Hindlimb muscle (tissue), 1 donor: ENCODE measurements at regions not wholly inside any gene's neighbourhood (a gene's known extent, or its start where the extent isn't known, plus 50 kb on each side); places are given as distances from the start of the nearest gene placed in this dataset.
"Not testable (repeated sequence)": the region's sequence is repeated elsewhere in the genome, so short reads cannot be mapped to it uniquely, and the experiment has no call there.

Experiments
- DNase-seq: peaks from one replicate; pipeline ENCODE4 v3.0.0-alpha.2; 2013

DNA sequence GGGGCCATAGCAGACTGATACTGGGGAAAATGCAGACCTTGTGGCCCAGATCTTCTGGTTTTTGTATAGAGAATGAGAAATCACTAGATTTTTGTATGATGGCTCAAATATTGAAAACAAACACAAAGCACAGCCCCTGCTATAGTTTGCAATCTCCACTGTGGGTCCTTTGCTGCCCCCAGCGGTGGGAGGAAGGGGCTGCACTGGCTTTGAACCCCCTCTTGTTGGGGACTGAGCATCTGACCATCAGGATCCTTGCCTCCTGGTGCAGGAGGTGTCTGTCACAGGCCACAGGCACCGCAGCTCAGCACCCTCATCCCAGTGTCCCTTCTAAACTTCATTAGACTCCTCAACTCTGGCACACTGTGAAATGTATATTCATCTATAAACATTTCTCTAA is 252.3 kb downstream of the BCL2L11 start:
- not testable (repeated sequence) for DNase-seq

DNA sequence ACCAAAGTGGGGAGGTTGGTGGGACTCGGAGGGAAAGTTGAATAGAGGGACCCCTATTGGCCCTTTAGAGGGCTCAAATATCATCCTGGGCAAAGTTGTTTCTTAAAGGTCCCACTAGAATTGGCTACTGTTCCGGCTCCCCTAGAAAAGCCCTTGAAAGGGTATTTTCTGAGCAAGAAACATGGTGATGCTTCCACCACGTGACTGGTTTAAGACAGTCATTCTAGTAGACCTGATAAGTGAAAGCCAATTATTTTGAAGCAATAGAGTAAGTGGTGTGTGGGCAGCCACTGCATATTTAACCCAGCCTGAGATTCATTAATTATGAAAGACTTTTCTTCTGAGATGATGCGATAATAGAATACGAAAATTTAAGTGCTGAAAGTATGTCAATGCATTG is 253.3 kb downstream of the BCL2L11 start:
- not testable (repeated sequence) for DNase-seq

DNA sequence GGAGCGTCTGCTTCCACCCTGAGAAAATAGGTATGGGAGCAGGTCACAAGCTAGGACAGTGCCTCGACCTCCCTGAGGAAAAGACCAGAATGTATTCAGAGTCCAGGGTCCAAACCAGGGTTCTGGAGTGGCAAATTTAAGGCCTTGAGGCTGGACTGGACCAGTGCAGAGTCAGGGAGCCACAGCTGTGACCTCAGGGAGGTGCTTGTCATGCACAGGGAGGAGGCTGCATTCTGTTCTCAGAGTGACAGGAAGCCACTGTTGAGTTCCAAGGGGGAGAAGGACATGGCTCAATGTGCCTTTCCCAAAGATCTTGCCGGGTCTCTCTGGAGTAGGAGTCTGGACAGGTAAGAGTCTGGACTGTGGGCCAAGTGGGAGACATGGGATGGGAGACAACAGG is 254.0 kb downstream of the BCL2L11 start:
- not testable (repeated sequence) for DNase-seq

DNA sequence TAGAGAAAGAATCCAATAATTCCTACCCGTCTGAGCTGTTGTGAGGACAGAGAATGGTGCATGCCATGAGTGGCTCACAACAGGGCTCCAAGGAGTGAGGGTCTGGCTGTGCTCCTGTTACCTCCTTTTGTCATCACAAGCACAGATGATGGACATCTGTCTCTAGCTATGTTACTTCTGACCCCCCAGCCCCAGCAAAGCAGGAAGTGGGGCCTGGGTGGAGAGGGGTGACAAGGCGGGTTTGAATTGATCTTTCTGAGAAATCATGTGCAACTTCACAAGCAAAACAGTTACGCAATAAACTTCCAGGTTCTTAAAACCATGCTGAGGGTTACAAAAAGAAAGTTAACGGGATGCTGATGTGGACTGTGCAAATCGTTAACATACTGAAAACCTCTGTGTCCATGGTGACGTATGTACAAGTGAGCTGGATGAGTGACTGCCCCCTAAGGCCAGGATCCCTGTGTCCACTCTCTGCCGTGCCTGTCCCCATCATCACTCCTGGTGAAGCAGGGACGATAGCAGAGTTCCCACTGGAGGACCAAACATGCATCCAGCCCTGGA is 254.7 kb downstream of the BCL2L11 start:
- not testable (repeated sequence) for DNase-seq

DNA sequence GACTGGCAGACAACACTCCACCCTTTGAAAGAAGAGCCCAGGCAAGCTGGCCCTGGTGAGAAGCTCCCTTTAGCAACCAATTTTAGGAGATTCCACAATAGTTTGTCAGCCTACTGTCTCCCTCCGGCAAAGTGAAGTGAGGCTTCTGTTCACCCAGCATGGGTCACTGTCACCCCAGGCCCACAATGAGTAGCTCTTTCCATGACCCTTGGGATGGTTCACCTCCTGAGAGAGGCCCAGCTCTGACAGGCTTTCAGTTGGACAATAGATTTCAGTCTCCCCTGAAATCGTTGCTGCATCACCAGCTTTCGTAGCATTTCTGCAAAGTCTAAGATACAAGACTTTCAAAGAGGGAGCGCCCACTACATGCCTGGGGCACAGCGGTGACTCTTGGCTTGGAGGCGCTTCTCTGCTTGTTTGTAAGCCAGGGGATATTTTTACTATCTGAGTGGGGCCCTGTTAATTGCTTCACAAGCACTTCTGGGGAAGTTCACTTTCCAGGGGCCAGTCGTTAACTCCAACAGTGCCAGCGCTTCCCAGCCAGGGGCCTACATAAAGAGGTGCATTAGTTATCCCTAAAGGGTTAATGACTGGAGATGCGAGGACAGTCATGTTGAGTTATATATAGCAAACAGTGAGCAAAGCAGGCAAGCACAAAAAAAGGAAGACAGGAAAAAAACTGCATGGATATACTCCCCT is 255.7 kb downstream of the BCL2L11 start:
- DNase-seq = not testable (repeated sequence)

DNA sequence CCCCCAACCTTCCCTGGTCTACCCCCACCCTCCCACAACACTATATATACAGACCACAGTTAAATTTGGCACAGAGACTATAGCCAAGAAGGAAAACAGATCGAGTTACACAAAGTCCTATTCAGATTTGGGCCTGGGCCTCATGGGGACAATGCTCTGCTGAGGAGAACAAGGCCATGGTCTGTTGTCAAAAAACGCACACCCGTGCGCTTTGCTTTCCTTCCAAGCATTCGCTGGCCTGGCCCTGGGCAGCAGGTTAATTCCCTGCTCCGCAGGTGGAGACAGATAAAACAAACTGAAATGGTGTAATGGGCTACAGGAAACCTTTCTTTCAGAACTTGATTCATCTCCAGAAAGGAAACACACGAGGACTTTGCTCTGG is 256.2 kb downstream of the BCL2L11 start:
- DNase-seq = not testable (repeated sequence)

DNA sequence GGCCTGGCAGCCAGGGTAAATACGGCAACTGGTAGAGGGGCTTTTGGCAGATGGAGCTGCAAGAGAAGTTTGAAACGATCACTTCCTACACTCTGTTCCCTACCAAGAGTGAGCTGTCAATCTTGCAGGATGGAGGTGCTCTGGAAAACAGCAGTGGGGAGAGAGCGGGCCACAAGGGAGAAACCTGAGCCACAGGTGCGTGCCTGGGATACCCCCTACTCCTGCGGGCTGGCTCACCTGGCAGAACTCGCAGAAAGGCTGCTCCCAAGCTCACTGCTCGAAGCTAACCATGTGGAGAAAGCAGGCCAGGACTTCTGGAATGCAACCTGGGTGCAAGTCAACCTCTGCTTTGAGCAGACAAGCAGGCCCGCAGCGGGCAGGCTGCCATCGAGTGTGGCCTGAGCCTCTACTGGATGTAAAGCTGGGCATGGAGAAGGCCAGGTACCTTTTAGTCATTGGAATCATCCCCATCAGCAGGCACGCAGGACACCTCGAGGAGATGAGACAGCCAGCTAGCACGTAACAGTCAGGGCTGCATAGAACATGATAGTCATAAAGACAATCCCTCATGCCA is 256.8 kb downstream of the BCL2L11 start:
- DNase-seq = not testable (repeated sequence)

DNA sequence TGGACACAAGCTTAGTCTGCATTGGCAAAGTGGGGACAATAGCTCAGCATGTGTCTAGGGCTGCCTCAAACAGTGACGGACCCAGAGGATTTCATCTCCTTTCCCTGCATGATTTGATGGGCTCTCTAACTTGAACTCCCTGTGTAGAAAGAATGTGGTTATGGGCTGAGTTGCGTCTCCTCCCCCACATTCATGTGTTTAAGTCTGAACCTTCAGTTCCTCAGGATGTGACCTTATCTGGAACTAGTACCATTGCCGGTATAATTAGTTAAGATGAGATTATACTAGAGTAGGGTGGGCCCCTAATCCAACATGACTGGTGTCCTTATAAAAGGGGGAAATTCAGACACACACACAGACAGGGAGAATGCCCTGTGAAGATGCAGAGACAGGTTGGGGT is 257.6 kb downstream of the BCL2L11 start:
- not testable (repeated sequence) for DNase-seq

DNA sequence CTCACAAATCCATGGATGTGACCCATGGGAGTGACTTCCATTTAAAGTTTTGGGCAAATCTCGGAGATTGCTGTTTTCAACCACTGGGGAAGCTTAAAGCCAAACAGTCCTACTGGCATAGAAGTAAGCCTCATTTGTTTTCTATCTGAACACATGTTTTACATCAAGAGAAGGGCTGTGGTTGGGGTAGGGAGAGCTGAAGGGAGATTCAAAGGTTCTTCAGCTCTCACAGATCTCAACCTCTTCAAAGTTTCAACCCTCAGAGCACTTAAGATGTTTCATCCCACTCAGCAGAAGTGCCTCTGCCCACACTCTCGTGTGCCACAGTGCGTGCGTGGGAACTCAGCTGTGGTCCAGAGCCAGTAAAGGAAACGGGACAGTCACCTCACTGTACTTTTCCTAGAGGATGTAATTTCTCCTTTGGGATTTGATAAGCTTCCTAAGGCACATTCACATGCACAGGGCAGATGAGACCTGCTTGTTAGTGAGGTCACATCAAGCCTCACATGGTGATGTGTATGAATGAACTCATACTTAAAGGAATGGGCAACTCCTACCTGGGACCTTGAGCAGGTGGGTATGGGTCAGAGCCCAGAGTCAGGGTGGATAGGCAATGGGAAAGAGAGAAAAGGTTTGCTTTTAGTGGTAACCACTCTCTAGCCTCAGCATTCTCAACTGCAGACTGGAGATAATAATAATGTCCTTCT is 260.2 kb downstream of the BCL2L11 start:
- not testable (repeated sequence) for DNase-seq

DNA sequence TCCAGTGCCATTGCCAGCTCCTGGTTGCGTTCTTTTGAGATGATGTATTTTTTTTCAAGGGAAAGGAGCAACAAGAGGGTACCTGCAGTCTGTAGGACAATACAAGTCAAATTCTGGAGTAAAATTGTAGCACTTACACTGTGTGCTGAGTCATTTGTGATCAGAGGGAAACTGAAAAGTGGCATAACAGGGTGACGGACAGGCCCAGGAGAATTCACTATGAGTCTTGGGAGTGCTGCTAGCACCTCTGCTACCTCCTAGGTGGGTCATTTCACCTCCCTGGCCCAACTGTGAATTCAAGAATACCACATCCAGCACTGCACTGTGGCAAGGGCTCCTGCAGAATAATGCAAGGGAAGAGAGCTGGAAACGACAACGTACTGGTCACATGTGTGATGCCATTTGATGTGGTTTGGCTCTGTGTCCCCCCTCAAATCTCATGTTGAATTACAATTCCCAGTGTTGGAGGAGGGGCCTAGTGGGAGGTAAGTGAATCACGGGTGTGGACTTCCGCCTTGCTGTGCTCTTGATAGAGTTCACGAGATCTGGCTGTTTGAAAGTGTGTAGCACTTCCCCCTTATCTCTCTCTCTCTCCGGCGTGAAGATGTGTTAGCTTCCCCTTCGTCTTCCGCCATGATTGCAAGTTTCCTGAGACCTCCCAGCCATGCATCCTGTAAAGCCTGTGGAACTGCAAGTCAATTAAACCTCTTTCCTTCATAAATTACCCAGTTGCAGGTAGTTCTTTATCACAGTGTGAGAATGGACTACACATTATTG is 261.0 kb downstream of the BCL2L11 start:
- not testable (repeated sequence) for DNase-seq

DNA sequence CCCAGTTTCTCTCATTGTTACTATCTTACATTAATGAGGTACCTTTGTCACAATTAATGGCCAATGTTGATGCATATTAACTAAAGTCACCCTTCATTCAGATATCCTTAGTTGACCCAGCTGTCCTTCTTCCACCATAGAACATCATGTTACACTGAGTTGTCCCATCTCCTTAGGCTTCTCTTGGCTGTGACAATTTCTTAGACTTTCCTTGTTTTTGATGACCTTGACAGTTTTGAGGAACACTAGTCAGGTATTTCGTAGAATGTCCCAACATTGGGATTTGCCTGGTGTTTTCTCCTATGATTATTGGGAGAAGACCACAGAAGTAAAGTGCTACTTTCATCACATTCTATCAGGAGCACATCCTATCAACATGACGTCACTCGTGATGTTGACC is 261.8 kb downstream of the BCL2L11 start:
- DNase-seq = not testable (repeated sequence)

DNA sequence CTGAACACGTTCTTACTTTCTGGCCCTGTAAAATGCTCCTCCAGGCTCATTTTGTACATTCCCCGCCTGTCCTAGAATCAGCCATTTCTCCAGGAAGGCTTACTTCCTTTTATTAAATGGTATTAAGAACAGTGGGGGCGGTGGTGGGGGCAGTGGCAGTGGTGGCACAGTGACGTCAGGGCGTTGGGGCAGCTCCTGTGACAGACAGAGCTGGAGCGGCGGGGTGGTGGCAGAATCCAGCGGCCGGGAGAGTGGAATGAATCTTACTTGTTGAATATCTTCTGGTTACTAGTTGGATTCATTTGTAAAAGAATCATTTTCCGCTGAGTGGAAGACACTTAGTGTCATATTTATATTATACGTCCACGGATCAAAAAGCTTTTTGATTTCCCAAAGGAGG is 262.6 kb downstream of the BCL2L11 start:
- not testable (repeated sequence) for DNase-seq

DNA sequence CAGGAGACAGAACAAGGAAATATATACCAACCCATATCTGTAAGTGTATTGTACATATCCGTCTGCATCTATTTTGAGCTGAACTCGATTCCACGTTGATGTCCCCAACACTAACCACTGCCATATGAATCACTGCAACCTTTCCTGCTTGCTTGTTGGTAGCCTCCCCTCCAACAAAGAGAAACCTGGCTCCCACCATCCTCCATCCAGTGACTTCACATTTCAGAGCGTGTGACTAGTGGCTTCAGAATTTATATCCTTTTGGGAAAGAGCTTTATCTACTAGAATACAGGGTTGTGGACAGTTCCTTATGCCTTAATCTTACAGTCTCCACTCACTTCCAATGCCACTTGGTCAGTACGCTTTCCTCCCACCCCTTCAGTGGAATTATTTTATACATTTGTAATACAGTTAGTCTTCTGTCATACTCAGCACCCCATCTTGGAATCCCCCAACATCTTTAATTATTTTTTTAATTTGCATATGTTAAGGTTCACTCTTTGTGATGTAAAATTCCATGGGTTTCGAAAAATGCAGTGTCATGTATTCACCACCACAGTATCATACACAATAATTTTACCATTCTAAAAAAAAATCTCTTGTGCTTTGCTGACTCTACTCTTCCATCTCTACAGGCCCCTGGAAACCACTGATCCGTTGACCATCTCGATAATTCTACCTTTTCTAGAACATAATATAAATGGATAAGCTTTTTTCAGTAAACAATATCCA is 264.7 kb downstream of the BCL2L11 start:
- DNase-seq = not testable (repeated sequence)

DNA sequence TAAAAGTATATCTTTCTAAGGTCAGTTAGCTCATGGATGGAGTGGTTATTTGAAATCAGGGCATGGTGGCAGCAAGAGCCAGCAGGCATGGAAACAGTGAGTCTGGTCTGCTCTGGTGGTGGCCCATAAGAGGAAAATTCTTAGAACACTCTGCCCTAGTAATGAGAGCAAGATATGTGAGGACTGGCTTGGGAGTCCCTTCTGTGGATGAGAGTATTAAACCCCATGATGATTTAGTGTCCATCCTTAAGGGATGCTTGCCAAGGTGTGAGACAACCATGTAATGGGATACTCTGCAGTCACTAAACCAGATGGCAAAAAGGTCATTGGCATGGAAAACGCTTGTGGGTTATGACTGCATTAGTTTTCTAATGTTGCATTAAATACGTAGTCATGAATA is 269.9 kb downstream of the BCL2L11 start:
- DNase-seq = not testable (repeated sequence)

DNA sequence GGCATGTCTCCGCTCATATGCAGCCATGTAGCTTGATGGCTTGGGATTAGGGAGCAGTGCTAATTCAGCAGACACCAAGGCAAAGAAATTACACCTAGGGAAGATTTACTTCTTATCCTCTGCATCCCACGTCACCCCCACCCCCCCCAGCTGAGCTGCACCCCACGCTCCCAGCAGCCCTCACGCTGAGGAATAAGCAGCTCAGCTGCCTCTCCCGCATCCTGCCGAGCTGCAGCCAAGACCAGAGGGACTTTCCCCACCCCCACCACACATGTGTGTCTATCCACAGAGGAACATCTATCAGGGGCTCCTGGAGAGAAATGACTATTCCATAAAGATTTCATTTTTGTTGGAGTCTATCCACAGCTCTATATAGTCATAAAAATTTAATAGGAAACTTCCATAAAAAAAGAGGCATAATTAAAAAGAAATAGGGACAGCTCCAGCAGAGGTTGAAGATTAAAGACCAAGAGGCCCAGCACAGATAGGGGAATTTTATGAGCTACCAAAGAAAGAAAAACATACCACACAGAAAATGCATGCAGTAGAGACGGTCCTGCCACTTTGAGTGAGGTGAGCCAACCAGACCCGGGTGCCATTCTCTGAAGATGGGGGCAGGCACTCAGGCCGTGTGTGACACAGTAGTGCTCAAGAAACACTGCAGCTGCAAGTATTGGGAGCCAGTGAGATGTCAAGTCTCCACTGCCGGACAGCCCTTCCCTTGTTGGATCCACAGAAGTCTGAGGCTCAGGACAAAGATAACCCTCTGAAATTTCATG is 274.8 kb downstream of the BCL2L11 start:
- DNase-seq = peak; percentile 22

DNA sequence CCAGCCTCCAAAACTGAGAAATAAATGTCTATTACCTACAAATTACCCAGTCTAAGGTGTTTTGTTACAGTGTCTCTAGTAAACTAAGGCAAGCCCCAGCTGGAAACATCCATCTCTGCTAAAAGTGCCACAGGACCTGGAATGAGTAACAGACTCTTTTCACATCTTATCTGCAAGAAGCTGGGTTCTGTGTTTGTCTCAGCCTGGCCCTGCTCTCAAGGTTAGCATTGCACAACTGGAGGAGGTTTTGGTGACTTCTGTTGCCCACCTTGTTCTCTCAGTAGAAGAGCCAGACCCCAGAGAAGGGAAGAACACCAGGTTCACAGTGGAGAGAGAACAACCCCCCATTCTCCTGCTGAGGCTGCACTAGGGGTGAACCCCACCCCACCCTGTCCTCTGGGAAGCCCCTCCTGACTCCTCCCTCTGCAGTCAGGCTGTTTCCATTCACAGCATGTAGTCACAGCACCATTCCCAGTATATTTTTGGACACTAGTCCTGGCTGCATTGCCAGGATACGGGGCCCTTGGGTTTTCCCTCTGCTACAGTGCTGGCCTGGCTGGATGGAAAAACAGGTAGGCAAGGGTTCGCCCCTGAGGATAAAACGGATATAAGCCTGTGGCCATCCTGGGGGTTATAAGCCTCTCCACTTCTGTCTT is 280.0 kb downstream of the BCL2L11 start:
- DNase-seq = not testable (repeated sequence)

DNA sequence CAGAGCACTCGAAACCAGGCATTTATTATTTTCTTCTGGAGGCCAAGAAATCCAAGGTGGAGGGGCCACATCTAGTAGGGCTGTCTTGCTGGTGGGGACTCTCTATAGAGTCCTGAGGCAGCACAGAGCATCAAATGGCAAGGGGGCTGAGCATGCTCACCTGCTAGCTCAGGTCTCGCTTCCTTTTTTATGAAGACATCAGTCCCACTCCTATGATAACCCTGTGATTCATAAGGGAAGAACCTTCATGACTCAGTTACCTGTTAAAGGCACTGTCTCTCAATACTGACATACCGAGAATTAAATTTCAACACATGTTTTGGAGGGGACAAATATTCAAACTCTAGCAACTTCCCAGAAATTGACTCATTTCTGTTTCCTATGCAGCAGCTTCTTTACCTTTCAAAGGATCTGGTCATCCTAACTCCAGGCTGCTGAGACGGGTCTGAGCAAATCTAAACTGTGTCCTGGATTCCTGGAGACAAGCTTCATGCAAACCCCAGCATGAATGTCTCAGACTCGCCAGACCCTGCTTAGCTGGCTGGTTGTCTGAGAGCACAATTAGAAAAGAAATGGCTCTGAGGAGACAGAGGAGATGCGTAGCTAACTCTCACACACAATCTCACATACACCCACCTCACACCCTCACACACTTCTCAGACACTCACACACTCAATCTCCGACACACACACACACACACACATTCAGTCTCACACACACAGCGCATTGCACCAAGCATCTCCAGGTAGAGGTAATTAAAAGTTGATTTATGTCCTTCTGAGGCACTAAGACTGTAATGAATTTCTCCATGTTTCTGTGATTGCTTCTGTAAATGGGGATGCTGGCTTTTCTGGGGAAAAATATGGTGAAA is 280.8 kb downstream of the BCL2L11 start:
- not testable (repeated sequence) for DNase-seq

DNA sequence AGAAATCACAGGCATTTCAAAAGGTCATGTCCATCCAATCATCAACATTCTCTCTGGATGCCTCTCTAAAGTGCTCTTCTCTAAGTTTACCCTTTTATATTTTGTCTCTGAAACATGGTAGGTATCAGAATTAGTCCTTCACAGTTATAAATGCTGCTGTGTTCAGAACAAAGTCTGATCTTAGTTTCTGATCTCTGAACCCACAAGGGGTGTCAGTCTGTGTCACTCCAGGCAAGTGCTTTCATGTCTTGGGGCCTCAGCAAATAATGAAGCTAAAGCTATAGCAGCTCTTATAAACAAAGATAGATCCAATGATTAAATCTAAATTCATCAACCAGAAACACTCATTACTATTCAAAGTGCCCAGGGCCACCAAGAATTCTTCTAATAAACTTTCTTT is 281.7 kb downstream of the BCL2L11 start:
- DNase-seq = not testable (repeated sequence)

DNA sequence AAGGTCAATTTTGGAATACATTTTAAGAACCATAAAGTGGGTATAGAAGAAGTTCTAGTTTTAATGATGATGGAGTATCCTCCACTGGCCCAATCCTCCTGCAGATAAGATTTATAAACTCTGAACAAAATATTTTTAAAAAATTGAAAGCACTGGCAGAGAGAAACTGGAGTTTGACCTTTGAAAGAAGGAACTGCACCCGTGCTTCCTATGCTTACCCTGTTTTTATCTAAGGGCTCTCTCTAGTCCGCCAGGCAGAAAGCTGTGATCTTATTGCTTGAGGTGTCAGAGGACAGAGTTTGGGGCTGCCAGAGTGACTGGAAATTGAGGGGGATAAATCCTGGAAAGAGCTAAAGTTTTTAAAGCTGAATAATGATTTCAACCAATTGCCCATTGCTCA is 282.6 kb downstream of the BCL2L11 start:
- DNase-seq = not testable (repeated sequence)
